Psoas muscle (tissue), 7 donors: ENCODE measurements at regions not wholly inside any gene's neighbourhood (a gene's known extent, or its start where the extent isn't known, plus 50 kb on each side); places are given as distances from the start of the nearest gene placed in this dataset.

Source experiments
- ATAC-seq, 4 donors: fragments of 200-7000 bp; cut with Tn5 transposase; one replicate each; pipeline ENCODE4 v1.9.1; 2020; ENCODE audit warnings: moderate library complexity in 3 of 4, mild to moderate bottlenecking in 2 of 4
- DNase-seq, 2 donors: peaks; one replicate each; pipeline ENCODE4 v3.0.0-alpha.2; 2020
- H3K27ac ChIP-seq: fragments of 200-600 bp; one replicate; pipeline ENCODE4 v1.8.0; 2022
- H3K27me3 ChIP-seq, 3 donors: fragments of 200-600 bp in 1 of 3; one replicate each; pipeline versions ENCODE4 v1.6.1 to v1.8.0; 2013 to 2022; ENCODE audit warnings: low read length in 2 of 3, mild to moderate bottlenecking in 2 of 3, moderate library complexity in 1 of 3; ENCODE audit not compliant: insufficient read depth in 3 of 3
- H3K36me3 ChIP-seq, 2 donors: fragments of 200-600 bp in 1 of 2; one replicate each; pipeline versions ENCODE4 v1.6.1 to v1.8.0; 2013 to 2022; ENCODE audit warnings: low read depth in 1 of 2, mild to moderate bottlenecking in 1 of 2, moderate library complexity in 1 of 2; ENCODE audit not compliant: insufficient read depth in 1 of 2
- H3K4me1 ChIP-seq: fragments of 200-600 bp; one replicate; pipeline ENCODE4 v1.8.0; 2022
- H3K4me3 ChIP-seq: fragments of 200-600 bp; one replicate; pipeline ENCODE4 v1.8.0; 2022; ENCODE audit warnings: mild to moderate bottlenecking
- H3K9me3 ChIP-seq: fragments of 200-600 bp; one replicate; pipeline ENCODE4 v1.8.0; 2022
- CTCF ChIP-seq: fragments of 200-600 bp; IDR thresholded peaks from one replicate; pipeline ENCODE4 v1.8.0; 2022; ENCODE audit warnings: antibody characterized with exemption
- WGBS, 3 donors: extraction: QIAGEN DNeasy Blood & Tissue Kit; methylation state at CpG; one replicate each; pipeline versions ENCODE4 v1.1.6 to v1.1.7; 2013; 5-methylcytosine and 5-hydroxymethylcytosine counted together
- intact Hi-C, 2 donors: fragments of 100-400 bp; cut with DNase I; formaldehyde crosslinking; loops; one replicate each; pipeline versions ENCODE4 v1.11.0 to v1.14.2; 2022
- donor health status: healthy with polysubstance abuse.
- donor health status: DM: no; HTN: no; CAD: no; lungs with moderate emphysema.
- donor health status: Bipolar disorder and iron deficiency.
- donor health status: healthy.
- donor health status: DM: yes; HTN: yes; CAD: no.
- donor health status: DM: no; HTN: no; CAD: no.
- donor health status: DM: yes; HTN: yes; CAD: no.

GRCh38 chr19:31543456-31543855 is 194.2 kb upstream of the TSHZ3 start:
- Histone ChIP-seq H3K27ac (no peak overlapping the region), H3K4me3 (no peak overlapping the region), H3K36me3 (no peaks in the 10 kb centered on the region), H3K9me3 (no peaks in the 10 kb centered on the region), H3K27me3 (no peaks in the 10 kb centered on the region), H3K4me1 (no peaks in the 10 kb centered on the region)
- intact Hi-C loops = no loop called here
- 90 to 95% (median 92%) methylated on average over 5 of the region's 5 CpGs for WGBS, 3 donors
- DNase-seq = no peak
- no peak for ATAC-seq
- TF ChIP-seq CTCF = no peak

GRCh38 chr19:31545777-31546176 is 196.5 kb upstream of the TSHZ3 start:
- no peak overlapping the region for H3K4me3 ChIP-seq
- H3K36me3 ChIP-seq = no peaks in the 10 kb centered on the region
- no peak for TF ChIP-seq CTCF
- DNase-seq (no peak), ATAC-seq (no peak)
- no peaks in the 10 kb centered on the region for H3K4me1 ChIP-seq
- WGBS, 3 donors = 64 to 94% (median 66%) methylated on average over 2 of the region's 2 CpGs
- H3K27me3 ChIP-seq = no peaks in the 10 kb centered on the region
- H3K27ac ChIP-seq = no peak overlapping the region
- intact Hi-C loops = loop anchor here in 1 of 2 donors (5.0 kb wide), 1 partner anchor 863 kb away; no protein-coding TSS in a partner anchor
- no peaks in the 10 kb centered on the region for H3K9me3 ChIP-seq

- H3K4me3 ChIP-seq = no peak overlapping the region
- ATAC-seq (no peak), DNase-seq (no peak)
- no peaks in the 10 kb centered on the region for H3K36me3 ChIP-seq
- intact Hi-C loops = loop anchor here in 1 of 2 donors (5.0 kb wide), 1 partner anchor 864 kb away; no protein-coding TSS in a partner anchor
- no peak overlapping the region for H3K27ac ChIP-seq
- H3K4me1 ChIP-seq = no peaks in the 10 kb centered on the region
- no peak for TF ChIP-seq CTCF
- H3K27me3 ChIP-seq = no peaks in the 10 kb centered on the region
- H3K9me3 ChIP-seq = no peaks in the 10 kb centered on the region
- 50 to 66% (median 60%) methylated on average over 9 of the region's 9 CpGs for WGBS, 3 donors
These were observed 197.1 kb upstream of the TSHZ3 start for GRCh38 chr19:31546205-31546960.

DNA sequence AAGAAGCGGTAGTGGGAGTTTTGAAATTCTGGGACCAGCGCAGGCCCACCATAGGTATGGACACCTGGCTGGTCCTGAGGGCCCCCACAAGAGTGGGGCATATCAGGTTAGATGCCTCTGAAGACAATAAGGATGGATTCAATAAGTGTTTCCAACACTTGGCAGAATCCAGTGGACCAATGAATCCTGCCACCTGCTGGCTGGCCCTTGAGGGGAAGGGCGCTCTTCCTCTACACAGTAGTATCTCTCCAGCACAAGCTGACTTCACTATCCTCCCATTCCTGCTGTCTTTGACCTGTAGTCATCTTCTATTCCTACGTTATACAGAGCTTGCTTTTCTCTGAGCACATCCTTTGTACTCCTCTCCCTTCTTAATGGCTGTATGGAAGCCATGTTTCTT is 199.7 kb upstream of the TSHZ3 start:
- 83 to 87% (median 86%) methylated on average over 4 of the region's 4 CpGs for WGBS, 3 donors
- H3K36me3 ChIP-seq = no peaks in the 10 kb centered on the region
- no peak overlapping the region for H3K27ac ChIP-seq
- H3K27me3 ChIP-seq = no peaks in the 10 kb centered on the region
- intact Hi-C loops = loop anchor here in 1 of 2 donors (5.0 kb wide), 1 partner anchor 867 kb away; no protein-coding TSS in a partner anchor
- H3K9me3 ChIP-seq = no peaks in the 10 kb centered on the region
- ATAC-seq (no peak), DNase-seq (no peak)
- TF ChIP-seq CTCF = peak; percentile 36
- no peaks in the 10 kb centered on the region for H3K4me1 ChIP-seq
- no peak overlapping the region for H3K4me3 ChIP-seq
